ENCODE measurements at regions not wholly inside any gene's neighbourhood (a gene's known extent, or its start where the extent isn't known, plus 50 kb on each side); places are given as distances from the start of the nearest gene placed in this dataset.
"Not testable (repeated sequence)": the region's sequence is repeated elsewhere in the genome, so short reads cannot be mapped to it uniquely, and the experiment has no call there.

DNA sequence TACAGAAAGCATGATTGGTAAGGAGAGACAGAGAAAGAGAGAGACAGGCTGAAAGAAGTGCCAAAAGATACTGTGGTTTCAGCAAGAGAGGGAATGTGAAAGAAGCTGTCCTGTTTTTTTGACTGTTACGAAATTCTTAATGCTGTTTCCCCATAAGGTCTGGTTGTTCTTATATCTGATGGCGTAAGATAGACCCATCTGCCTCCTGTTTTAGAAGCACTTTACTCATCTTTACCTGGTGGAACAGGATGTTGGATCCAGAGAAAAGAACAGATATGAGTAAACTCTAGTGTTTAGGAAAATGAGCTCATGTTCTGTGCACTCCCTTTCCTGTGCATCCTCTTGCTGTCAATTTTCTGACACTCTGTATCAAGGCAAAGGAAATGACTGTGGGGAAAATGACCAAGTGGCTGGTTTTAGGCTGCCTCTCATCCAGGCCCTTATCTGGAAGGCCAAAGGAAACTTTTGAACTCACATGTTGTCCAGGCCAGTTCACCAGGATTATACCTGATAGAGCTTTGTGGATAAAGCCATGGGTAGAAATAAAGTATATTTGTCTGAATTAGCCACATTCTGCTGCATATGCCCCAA, 311.7 kb upstream of the HTR2C start:
- DNase-seq: no peak

- DNase-seq: not testable (repeated sequence)
Observed at GRCh38 chrX:114270371-114270770, 313.5 kb upstream of the HTR2C start.

DNA sequence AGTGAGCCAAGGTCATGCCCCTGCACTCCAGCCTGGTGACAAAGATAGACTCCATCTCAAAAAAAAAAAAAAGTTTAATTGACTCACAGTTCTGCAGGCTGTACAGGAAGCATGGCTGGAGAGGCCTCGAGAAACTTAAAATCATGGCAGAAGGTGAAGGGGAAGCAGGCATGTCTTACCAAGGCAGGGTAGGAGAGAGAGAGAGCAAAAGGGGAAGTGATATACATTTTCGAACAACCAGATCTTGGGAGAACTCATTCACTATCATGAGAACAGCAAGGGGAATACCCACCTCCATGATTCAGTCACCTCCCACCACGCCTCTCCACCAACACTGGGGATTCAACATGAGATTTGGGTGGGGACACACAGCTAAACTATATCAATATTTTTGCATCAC, 315.2 kb upstream of the HTR2C start:
- DNase-seq: no peak

- no peak for DNase-seq
Observed at GRCh38 chrX:114267142-114267541, 316.7 kb upstream of the HTR2C start.

DNA sequence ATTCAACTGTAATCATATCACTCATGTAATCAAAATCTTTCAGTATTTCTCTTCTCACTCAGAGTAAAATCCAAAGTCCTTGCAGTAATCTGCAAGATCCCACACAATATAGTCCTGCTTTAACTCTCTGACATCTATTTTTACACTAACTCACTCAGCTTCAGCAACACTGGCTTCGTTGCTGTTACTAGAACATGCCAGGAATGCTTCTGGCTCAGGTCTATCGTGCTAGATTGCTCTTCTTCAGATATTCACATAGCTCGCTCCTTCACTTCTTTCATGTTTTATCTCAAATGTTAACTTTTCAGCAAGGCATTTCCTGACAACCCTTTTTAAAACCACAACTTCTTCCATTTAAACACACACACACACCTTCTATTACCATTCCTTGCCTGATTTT, 331.7 kb upstream of the HTR2C start:
- DNase-seq: no peak

- no peak for DNase-seq
Observed at GRCh38 chrX:114251575-114251974, 332.3 kb upstream of the HTR2C start.

- no peak for DNase-seq
Observed at GRCh38 chrX:114221445-114221844, 362.4 kb upstream of the HTR2C start.

GRCh38 chrX:114210879-114211278, 373.0 kb upstream of the HTR2C start:
- DNase-seq: no peak

DNA sequence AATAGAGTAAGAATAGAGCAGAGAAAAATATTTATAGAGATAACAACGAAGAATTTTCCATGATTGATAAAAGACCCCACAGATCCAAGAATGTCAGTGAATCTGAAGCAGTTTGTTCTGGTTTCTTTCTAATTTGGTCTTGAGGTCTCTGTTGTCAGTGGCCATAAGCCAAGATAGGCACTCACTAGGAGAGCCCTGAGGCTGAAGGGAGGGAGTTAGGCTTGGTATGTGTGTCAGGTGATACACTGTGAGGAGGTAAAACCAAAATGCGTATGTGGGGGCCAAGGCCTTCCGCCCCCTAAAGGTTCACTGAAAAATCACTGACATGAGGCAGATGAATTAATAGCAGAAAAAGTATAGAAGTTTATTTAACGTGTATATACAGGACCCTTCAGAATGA, 382.3 kb upstream of the HTR2C start:
- DNase-seq: no peak

DNA sequence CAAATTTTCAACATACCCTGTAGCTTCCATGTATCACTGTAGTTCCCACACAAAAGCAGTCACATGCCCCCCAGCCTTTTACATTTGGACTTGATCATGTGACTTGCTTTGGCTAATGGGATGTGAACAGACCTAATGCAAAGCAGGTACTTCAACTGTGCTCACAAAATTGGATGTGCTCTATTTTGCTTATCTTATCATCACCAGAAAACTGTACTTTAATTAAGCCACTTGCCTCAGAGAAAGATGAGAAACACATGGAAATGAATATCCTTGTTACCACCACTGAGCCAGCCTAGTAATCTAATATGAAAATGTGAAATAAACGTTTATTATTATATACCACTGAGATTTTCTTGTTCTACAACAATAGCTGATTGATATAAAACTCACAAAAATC, 402.7 kb upstream of the HTR2C start:
- no peak for DNase-seq

GRCh38 chrX:114178126-114178525, 405.8 kb upstream of the HTR2C start:
- DNase-seq: no peak

DNA sequence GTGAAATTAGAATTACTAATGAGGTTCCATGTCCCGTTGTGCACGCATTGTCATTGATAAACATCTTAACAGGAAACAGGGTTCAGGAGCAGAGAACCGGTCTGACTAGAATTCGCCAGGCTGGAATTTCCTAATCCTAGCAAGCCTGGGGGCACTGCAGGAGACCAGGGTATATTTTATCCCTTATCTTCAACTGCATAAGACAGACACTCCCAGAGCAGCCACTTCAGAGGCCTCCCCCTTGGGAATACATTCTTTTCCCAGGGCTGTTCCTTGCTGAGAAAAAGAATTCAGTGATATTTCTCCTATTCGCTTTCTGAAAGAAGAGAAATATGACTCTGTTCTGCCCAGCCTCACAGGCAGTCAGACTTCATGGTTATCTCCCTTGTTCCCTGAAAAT, 416.6 kb upstream of the HTR2C start:
- DNase-seq: not testable (repeated sequence)

- DNase-seq: no peak
Observed at GRCh38 chrX:114166601-114167000, 417.3 kb upstream of the HTR2C start.

DNA sequence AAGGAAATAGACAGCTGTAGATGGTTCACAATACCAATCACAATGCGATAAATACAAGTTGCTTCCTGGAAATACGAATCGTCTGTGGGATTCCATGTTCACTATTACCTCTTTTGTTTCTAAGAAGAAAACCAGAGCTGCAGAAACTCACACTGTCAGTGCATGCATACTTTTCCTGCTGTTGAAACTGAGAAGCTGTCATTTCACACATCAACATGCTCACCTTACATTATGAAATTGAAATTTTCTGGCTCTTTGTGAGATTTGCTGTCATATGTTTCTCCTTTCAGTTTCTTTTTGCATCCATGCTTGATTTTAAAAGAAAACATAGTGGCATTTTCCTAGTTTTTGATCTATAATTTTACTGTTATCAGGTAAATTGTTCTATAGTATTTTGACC, 418.3 kb upstream of the HTR2C start:
- DNase-seq: no peak

- no peak for DNase-seq
Observed at GRCh38 chrX:114162068-114162735, 421.7 kb upstream of the HTR2C start.

GRCh38 chrX:114152801-114153200, 431.1 kb upstream of the HTR2C start:
- DNase-seq: no peak

- no peak for DNase-seq
Observed at GRCh38 chrX:114152130-114152529, 431.8 kb upstream of the HTR2C start.

DNA sequence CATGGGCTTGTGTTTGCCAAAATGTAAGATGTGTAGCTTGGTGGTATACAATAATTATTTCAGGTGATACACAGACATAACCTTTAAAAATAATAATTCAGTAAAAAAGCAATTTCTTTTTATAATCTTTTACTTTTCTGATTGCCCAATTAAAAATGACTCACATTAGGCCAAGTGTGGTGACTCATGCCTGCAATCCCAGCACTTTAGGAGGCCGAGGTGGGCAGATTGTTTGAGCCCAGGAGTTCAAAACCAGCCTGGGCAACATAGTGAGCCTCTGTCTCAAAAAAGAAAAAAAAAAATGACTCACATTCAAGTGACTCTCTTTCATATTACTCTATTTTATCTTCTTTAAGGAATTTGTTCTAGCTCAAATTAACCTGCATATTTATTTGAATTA, 449.4 kb upstream of the HTR2C start:
- DNase-seq: no peak

DNA sequence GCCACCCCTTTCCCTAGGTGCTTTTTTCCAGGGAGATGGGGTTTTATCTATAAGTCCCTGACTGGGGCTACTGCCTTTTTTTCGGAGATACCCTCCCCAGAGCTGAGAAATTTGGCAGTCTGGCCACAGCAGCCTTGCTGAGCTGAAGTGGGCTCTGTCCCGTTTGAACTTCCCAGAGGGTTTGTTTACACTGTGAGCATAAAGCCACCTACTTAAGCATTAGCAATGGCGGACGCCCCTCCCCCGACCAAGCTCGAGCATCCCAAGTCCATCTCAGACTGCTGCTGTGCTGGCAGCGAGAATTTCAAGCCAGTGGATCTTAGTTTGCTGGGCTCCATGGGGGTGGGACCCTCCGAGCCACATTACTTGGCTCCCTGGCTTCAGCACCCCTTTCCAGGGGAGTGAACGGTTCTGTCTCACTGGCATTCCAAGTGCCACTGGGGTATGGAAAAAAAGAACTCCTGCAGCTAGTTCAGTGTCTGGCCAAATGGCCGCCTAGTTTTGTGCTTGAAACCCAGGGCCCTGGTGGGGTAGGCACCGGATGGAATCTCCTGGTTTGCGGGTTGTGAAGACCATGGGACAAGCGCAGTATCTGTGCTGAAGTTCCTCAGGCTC, 456.4 kb upstream of the HTR2C start:
- DNase-seq: no peak

- DNase-seq: no peak
Observed at GRCh38 chrX:114127005-114127404, 456.9 kb upstream of the HTR2C start.

DNA sequence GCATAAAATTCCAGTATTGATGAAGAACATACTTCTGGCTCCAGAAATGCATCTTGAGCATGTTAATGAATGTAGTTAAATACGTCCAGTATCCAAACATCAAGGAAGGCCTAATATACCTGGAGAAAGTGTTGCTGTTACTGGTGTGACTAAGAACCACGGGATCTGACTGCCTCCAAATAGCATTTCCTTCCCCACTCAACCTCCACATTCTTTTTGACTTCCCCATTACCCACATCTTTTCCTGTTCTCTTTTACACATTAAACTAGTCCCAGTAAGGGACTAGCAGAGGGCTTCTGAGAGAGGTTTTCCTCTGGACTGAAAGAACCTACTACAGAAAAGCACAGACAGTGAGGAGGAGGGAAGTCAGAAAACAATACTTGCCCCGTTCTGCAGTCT, 482.8 kb upstream of the HTR2C start:
- no peak for DNase-seq

GRCh38 chrX:114097866-114098265, 486.0 kb upstream of the HTR2C start:
- DNase-seq: no peak

- no peak for DNase-seq
Observed at GRCh38 chrX:114097427-114097826, 486.5 kb upstream of the HTR2C start.

GRCh38 chrX:114095789-114096188, 488.1 kb upstream of the HTR2C start:
- no peak for DNase-seq

DNA sequence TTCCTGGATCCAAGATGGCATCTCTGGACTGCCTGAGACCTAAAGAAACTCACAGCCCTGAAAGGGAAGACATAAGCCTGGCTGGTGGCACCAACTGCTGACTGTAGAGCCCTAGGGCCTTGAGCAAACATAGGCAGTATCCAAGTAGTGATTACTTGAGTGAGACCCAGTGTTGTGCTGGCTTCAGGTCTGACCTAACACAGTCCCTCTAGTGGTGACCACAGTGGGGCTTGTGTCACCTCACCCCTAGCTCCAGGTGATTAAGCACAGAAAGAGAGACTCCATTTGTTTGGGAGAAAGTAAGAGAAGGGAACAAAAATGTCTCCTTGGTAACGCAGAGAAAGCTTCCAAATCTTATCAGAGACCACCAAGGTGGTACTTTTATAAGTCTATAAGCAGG, 496.3 kb upstream of the HTR2C start:
- DNase-seq: no peak

Measured in left hindlimb (tissue), 1 donor.